ENCODE measurements at regions not wholly inside any gene's neighbourhood (a gene's known extent, or its start where the extent isn't known, plus 50 kb on each side); places are given as distances from the start of the nearest gene placed in this dataset.

- no peak for TF ChIP-seq MXI1 (IDR thresholded peaks at IDR 0.05; ENCODE audit: low read depth, low read length)
- TF ChIP-seq TAF1 (IDR thresholded peaks at IDR 0.05; ENCODE audit: borderline replicate concordance, low read depth, low read length): no peak
- TF ChIP-seq, protein P1, sequence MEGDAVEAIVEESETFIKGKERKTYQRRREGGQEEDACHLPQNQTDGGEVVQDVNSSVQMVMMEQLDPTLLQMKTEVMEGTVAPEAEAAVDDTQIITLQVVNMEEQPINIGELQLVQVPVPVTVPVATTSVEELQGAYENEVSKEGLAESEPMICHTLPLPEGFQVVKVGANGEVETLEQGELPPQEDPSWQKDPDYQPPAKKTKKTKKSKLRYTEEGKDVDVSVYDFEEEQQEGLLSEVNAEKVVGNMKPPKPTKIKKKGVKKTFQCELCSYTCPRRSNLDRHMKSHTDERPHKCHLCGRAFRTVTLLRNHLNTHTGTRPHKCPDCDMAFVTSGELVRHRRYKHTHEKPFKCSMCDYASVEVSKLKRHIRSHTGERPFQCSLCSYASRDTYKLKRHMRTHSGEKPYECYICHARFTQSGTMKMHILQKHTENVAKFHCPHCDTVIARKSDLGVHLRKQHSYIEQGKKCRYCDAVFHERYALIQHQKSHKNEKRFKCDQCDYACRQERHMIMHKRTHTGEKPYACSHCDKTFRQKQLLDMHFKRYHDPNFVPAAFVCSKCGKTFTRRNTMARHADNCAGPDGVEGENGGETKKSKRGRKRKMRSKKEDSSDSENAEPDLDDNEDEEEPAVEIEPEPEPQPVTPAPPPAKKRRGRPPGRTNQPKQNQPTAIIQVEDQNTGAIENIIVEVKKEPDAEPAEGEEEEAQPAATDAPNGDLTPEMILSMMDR (IDR thresholded peaks at IDR 0.05): no peak
- TF ChIP-seq, protein P2, sequence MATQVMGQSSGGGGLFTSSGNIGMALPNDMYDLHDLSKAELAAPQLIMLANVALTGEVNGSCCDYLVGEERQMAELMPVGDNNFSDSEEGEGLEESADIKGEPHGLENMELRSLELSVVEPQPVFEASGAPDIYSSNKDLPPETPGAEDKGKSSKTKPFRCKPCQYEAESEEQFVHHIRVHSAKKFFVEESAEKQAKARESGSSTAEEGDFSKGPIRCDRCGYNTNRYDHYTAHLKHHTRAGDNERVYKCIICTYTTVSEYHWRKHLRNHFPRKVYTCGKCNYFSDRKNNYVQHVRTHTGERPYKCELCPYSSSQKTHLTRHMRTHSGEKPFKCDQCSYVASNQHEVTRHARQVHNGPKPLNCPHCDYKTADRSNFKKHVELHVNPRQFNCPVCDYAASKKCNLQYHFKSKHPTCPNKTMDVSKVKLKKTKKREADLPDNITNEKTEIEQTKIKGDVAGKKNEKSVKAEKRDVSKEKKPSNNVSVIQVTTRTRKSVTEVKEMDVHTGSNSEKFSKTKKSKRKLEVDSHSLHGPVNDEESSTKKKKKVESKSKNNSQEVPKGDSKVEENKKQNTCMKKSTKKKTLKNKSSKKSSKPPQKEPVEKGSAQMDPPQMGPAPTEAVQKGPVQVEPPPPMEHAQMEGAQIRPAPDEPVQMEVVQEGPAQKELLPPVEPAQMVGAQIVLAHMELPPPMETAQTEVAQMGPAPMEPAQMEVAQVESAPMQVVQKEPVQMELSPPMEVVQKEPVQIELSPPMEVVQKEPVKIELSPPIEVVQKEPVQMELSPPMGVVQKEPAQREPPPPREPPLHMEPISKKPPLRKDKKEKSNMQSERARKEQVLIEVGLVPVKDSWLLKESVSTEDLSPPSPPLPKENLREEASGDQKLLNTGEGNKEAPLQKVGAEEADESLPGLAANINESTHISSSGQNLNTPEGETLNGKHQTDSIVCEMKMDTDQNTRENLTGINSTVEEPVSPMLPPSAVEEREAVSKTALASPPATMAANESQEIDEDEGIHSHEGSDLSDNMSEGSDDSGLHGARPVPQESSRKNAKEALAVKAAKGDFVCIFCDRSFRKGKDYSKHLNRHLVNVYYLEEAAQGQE (IDR thresholded peaks at IDR 0.05; ENCODE audit: low read depth, low read length): no peak
- no peak for TF ChIP-seq POLR2AphosphoS5 (IDR thresholded peaks at IDR 0.05; ENCODE audit: low read depth, low read length)
- TF ChIP-seq RXRA (IDR thresholded peaks at IDR 0.05; ENCODE audit: borderline replicate concordance, low read depth): no peak
- TF ChIP-seq TCF12 (IDR thresholded peaks at IDR 0.05): no peak
- TF ChIP-seq EZH2phosphoT487 (IDR thresholded peaks at IDR 0.05; ENCODE audit: borderline replicate concordance, low read depth): no peak
- TF ChIP-seq EP300 (IDR thresholded peaks at IDR 0.05; ENCODE audit: borderline replicate concordance in 1 of 2, low read depth in 1 of 2, low read length in 1 of 2): no peak
Measured at GRCh38 chr3:159916052-159916451, 72.6 kb upstream of the IL12A start.
